HEK293T (cell line): ENCODE measurements at regions not wholly inside any gene's neighbourhood (a gene's known extent, or its start where the extent isn't known, plus 50 kb on each side); places are given as distances from the start of the nearest gene placed in this dataset.

Experiments
- CTCF ChIA-PET: fragments of 350-600 bp; formaldehyde crosslinking; extraction: SDS; loops from one replicate; lab custom pipeline; 2021; ENCODE audit warnings: antibody characterized with exemption, inconsistent platforms; lab: Yijun Ruan, JAX
- POLR2A ChIA-PET: fragments of 350-600 bp; formaldehyde crosslinking; extraction: SDS; loops from one replicate; lab custom pipeline; 2020; ENCODE audit warnings: antibody characterized with exemption, inconsistent platforms; lab: Yijun Ruan, JAX
- DNase-seq: peaks from one replicate; pipeline ENCODE4 v3.0.0; 2012; ENCODE audit warnings: mixed read lengths; ENCODE audit errors: extremely low spot score
- ARNT ChIP-seq: fragments of 450-650 bp; IDR thresholded peaks from 2 replicates; pipeline ENCODE4 v1.6.1; 2017; ENCODE audit warnings: mild to moderate bottlenecking
- BHLHE40 ChIP-seq: fragments of 450-650 bp; IDR thresholded peaks from 2 replicates; pipeline ENCODE4 v1.6.1; 2016; ENCODE audit warnings: mild to moderate bottlenecking, moderate library complexity, borderline replicate concordance
- CTBP1 ChIP-seq: fragments of 450-650 bp; IDR thresholded peaks from 2 replicates; pipeline ENCODE4 v1.6.1; 2016; ENCODE audit warnings: borderline replicate concordance
- ELF4 ChIP-seq: fragments of 450-650 bp; IDR thresholded peaks from 2 replicates; pipeline ENCODE4 v1.6.1; 2017; ENCODE audit warnings: antibody characterized with exemption
- FOXA1 ChIP-seq: fragments of 450-650 bp; IDR thresholded peaks from 2 replicates; pipeline ENCODE4 v1.6.1; 2016; ENCODE audit warnings: mild to moderate bottlenecking
- FOXK2 ChIP-seq: fragments of 450-650 bp; IDR thresholded peaks from 2 replicates; pipeline ENCODE4 v1.6.1; 2016; ENCODE audit warnings: mild to moderate bottlenecking
- FOXM1 ChIP-seq: fragments of 450-650 bp; IDR thresholded peaks from 2 replicates; pipeline ENCODE4 v1.6.1; 2017; ENCODE audit warnings: mild to moderate bottlenecking, borderline replicate concordance
- HDGF ChIP-seq: fragments of 450-650 bp; IDR thresholded peaks from 2 replicates; pipeline ENCODE4 v1.6.1; 2017; ENCODE audit warnings: antibody characterized with exemption, borderline replicate concordance
- L3MBTL2 ChIP-seq: fragments of 450-650 bp; conservative IDR thresholded peaks from 2 replicates; pipeline ENCODE4 v1.6.1; 2016; ENCODE audit warnings: mild to moderate bottlenecking
- LEF1 ChIP-seq: fragments of 450-650 bp; IDR thresholded peaks from 2 replicates; pipeline ENCODE4 v1.6.1; 2017; ENCODE audit warnings: mild to moderate bottlenecking, borderline replicate concordance
- NFRKB ChIP-seq: fragments of 450-650 bp; IDR thresholded peaks from 2 replicates; pipeline ENCODE4 v1.6.1; 2016; ENCODE audit warnings: mild to moderate bottlenecking, moderate library complexity
- SP1 ChIP-seq: fragments of 450-650 bp; IDR thresholded peaks from 2 replicates; pipeline ENCODE4 v1.6.1; 2017
- SUZ12 ChIP-seq: fragments of 450-650 bp; IDR thresholded peaks from 2 replicates; pipeline ENCODE4 v1.6.1; 2016; ENCODE audit warnings: mild to moderate bottlenecking
- TARDBP ChIP-seq: fragments of 450-650 bp; IDR thresholded peaks from 2 replicates; pipeline ENCODE4 v1.6.1; 2016
- ZNF384 ChIP-seq: fragments of 450-650 bp; IDR thresholded peaks from 2 replicates; pipeline ENCODE4 v1.6.1; 2016
- TF ChIP-seq, protein P1 (sequence below): fragments of 450-650 bp; IDR thresholded peaks from 2 replicates; pipeline ENCODE4 v1.6.1; 2016

DNA sequence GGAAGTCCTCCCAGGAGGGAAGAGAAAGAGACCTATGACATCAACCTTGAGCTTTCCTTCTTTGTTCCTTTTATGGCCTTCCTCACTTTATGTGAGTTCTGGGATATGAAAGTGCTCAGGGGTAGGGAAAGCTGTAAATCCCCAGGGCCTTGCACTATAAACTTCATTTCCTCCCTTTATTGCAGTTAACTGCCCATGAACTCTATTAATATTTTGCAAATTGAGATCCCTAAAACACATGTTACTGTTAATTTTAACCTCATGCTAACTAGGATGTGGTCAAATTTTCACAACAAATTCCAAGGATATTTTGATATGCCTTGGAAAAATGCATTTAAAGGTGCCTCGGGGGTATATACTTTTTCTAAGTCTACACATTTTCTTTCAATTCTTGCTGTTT lies 359.9 kb downstream of the OSR1 start:
- CTCF ChIA-PET = no interaction called here
- TF ChIP-seq ARNT (no peak), NFRKB (no peak), FOXM1 (no peak)
- POLR2A ChIA-PET = no interaction called here
- DNase-seq = no peak

DNA sequence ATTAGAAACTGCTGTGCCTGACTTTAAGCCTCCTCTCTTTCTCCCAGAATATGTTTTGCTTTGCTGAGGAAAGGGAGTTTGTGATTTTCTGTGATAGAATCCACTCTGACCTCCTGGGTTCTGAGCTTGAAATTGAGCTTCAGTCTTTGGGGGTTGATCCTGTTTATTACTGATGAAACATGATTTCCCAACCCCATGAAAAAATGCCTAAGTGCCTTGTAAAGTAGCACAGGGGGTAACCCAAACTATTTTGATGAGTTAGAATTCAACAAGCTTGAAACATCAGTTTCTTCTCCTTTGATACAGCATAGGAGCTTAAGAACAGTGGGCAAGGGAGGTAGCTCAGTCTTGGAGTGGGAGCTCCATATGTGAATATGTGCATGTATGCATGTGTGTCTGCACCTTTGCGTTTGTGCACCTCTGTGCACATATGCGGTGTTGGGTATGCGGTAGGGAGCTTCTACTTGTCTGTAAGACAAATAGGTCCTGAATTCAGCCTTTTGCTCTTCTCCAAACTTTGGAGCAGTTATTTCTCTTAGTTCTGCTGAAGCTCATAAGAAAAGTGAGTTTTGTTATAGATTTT lies 364.6 kb downstream of the OSR1 start:
- POLR2A ChIA-PET = no interaction called here
- TF ChIP-seq FOXM1 (no peak), SUZ12 (no peak), FOXK2 (no peak), NFRKB (no peak), SP1 (no peak), FOXA1 (no peak), ARNT (no peak), ELF4 (no peak), L3MBTL2 (no peak), TARDBP (no peak), BHLHE40 (no peak), LEF1 (no peak), HDGF (no peak), CTBP1 (no peak), ZNF384 (no peak)
- TF ChIP-seq, protein P1, sequence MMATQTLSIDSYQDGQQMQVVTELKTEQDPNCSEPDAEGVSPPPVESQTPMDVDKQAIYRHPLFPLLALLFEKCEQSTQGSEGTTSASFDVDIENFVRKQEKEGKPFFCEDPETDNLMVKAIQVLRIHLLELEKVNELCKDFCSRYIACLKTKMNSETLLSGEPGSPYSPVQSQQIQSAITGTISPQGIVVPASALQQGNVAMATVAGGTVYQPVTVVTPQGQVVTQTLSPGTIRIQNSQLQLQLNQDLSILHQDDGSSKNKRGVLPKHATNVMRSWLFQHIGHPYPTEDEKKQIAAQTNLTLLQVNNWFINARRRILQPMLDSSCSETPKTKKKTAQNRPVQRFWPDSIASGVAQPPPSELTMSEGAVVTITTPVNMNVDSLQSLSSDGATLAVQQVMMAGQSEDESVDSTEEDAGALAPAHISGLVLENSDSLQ = no peak
- CTCF ChIA-PET = no interaction called here
- DNase-seq = no peak

DNA sequence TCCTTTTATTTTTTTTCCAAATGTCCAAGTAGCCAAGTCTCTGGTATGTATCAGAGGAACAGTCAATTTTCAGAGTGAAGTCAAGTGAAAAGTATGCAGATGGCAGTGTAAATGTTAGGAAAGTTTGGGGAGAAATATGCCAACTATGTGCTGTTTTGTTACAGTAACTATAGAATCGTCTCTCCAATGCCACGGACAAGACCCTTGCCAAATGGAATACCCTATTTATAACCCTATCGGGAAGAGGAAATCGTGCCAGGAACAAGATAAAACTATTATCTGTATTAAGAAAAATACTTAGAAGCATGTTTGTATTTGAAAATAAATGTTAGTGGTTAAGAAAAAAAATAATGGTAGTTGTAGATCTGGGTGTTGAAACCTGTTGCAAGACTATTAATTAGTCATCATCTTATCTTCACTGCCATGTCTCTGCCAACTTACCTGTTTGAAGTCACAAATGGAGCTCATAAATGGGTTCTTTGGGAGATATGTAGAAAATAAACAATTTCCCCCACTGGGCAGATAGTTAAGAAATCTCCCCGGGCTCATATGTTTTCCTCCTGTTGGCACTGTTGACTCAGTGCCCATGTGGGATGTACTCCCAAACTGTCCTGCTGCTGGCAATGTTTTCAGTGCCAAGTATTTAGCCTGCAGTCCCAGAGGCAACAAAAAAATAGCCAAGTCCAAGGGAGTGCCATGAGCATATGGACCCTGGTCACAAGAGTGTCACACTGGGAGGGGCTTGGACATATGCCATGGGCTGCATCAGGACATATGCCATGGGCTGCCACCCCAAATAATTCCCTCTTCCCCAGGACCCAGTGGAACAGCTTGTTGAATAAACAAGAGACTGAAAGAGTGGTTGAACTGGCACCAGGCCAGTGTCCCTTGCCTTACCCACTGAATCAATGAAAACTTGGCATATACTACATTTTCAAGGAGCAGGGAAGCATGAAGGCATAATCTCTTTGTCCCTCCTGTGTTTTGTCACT lies 366.9 kb downstream of the OSR1 start:
- ChIA-PET POLR2A (no interaction called here), CTCF (no interaction called here)
- TF ChIP-seq LEF1 (no peak), FOXM1 (no peak), HDGF (no peak), FOXK2 (no peak), BHLHE40 (no peak), ELF4 (no peak), L3MBTL2 (no peak), SP1 (no peak), TARDBP (no peak), ARNT (no peak), SUZ12 (no peak), FOXA1 (no peak), CTBP1 (no peak), NFRKB (no peak), ZNF384 (no peak)
- TF ChIP-seq, protein P1 = no peak
- no peak for DNase-seq

DNA sequence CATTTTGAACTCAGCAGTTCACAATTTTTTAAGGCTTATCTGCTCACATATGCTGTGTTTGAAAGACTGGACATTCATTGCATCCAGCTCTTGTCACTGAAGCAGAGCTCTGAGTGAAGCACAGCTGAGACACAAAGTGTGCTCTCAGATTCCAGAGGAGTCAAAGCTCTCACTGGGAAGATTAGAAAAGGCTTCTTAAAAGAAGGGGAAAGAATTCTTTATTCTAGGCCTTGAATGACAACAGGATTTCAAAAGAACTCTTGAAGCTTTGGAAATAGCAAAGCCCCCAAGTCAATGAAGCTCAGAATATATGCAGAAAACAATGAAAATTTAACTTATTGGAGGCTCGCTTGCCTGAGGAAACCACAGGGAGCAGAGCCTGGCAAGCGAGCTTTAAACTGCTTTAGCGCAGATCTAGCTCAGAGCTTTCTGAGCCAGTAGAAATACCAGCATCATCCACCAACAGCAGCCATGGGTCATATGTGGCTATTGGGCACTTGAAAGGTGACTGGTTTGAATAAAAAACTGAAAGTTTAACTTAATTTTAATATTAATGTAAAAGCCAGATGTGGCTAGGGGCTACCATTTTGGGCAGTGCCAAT lies 369.7 kb downstream of the OSR1 start:
- ChIA-PET CTCF (interaction anchor here (0.6 kb wide), 1 partner anchor 469 kb away, joined by 3 read pairs; no protein-coding TSS in a partner anchor), POLR2A (no interaction called here)
- TF ChIP-seq ZNF384 (no peak), SP1 (no peak), FOXK2 (no peak), BHLHE40 (no peak), CTBP1 (no peak), LEF1 (no peak), SUZ12 (no peak), FOXM1 (no peak), L3MBTL2 (no peak), HDGF (no peak), TARDBP (no peak), ELF4 (no peak), ARNT (no peak)
- DNase-seq = no peak

DNA sequence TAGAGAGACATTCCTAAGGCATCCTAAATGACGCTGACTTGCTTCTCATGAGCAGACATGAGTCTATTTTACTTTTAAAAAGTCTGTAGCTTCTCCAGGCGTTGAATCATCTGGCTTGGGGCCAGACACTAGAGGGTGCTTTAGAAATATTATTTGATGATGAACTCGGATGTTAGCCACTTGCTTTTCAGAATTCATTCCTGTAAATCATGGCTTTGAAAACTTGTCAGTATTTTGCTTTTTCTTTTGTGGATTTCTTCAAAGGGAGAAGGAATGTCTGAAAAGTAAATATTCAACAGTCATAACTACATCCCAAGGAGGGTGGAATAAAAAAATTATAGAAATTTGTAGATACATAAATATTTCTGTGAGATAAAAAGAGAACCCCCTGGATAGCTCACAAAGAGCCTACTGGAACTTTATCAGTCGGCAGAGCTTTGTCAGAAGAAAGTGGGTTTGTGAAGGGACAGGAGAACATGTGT lies 370.8 kb downstream of the OSR1 start:
- TF ChIP-seq, protein P1 = no peak
- TF ChIP-seq SUZ12 (no peak), ELF4 (no peak), BHLHE40 (no peak), FOXK2 (no peak), NFRKB (no peak), ZNF384 (no peak), FOXA1 (no peak)
- CTCF ChIA-PET = no interaction called here
- POLR2A ChIA-PET = no interaction called here
- DNase-seq = no peak

DNA sequence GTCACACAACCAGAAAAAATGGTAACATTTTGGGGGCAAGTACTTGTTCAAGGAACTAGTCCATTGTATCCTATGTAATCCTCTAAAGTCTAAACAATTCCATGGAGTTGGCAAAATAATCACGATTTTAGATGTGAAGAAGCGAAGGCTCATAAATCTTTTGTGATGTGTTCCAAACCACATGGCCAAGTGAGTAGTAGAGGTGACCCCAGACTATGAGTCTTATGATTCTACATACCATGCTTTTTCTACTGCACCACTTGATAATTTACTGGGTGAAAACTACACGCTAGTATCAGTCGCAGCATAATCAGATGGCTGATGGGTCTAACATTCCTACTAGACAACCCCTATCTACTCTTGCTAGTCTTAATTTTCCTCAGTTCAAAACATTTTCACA lies 371.4 kb downstream of the OSR1 start:
- CTCF ChIA-PET = no interaction called here
- no peak for DNase-seq
- TF ChIP-seq FOXK2 (no peak), SUZ12 (no peak), FOXA1 (no peak), BHLHE40 (no peak), LEF1 (no peak)
- POLR2A ChIA-PET = no interaction called here
